Coronary artery (tissue), 2 donors: ENCODE measurements at regions not wholly inside any gene's neighbourhood (a gene's known extent, or its start where the extent isn't known, plus 50 kb on each side); places are given as distances from the start of the nearest gene placed in this dataset.

ENCODE experiments used
- DNase-seq: peaks from one replicate; pipeline ENCODE4 v3.0.0-alpha.2; 2017; ENCODE audit warnings: low spot score
- H3K27ac ChIP-seq, 2 donors: fragments of 200-600 bp; sonication (generic); one replicate each; pipeline ENCODE4 v1.5.1; 2016 to 2019
- H3K4me3 ChIP-seq: fragments of 200-600 bp; sonication (generic); 2 replicates; pipeline ENCODE4 v1.5.1; 2016; ENCODE audit warnings: mild to moderate bottlenecking, moderate library complexity
- CTCF ChIP-seq: fragments of 200-600 bp; sonication (generic); IDR thresholded peaks from one replicate; pipeline ENCODE4 v1.5.1; 2019; ENCODE audit warnings: antibody characterized with exemption

- Histone ChIP-seq H3K4me3 (no peak overlapping the region), H3K27ac (no peak overlapping the region)
- DNase-seq: no peak
- no peak for TF ChIP-seq CTCF
Measured at GRCh38 chr4:155081222-155081621, 127.2 kb upstream of the NPY2R start.

GRCh38 chr4:155085843-155086530 lies 122.4 kb upstream of the NPY2R start:
- H3K27ac ChIP-seq: no peak overlapping the region
- no peak for TF ChIP-seq CTCF
- H3K4me3 ChIP-seq: no peak overlapping the region
- DNase-seq: no peak

GRCh38 chr4:155094201-155094820 lies 114.1 kb upstream of the NPY2R start:
- no peak for DNase-seq
- Histone ChIP-seq H3K4me3 (no peak overlapping the region), H3K27ac (no peak overlapping the region)
- no peak for TF ChIP-seq CTCF

GRCh38 chr4:155099231-155099630 lies 109.2 kb upstream of the NPY2R start:
- Histone ChIP-seq H3K4me3 (no peak overlapping the region), H3K27ac (no peak overlapping the region)
- DNase-seq: no peak
- TF ChIP-seq CTCF: no peak

GRCh38 chr4:155106629-155107028 lies 101.8 kb upstream of the NPY2R start:
- Histone ChIP-seq H3K27ac (no peak overlapping the region), H3K4me3 (no peak overlapping the region)
- DNase-seq: no peak
- TF ChIP-seq CTCF: no peak

- Histone ChIP-seq H3K27ac (no peak overlapping the region), H3K4me3 (no peak overlapping the region)
- DNase-seq: no peak
- TF ChIP-seq CTCF: no peak
Measured at GRCh38 chr4:155107059-155107458, 101.4 kb upstream of the NPY2R start.

- no peak for DNase-seq
- Histone ChIP-seq H3K27ac (no peak overlapping the region), H3K4me3 (no peak overlapping the region)
- no peak for TF ChIP-seq CTCF
Measured at GRCh38 chr4:155114790-155115189, 93.6 kb upstream of the NPY2R start.
